HG03354 (cell line): ENCODE measurements at regions not wholly inside any gene's neighbourhood (a gene's known extent, or its start where the extent isn't known, plus 50 kb on each side); places are given as distances from the start of the nearest gene placed in this dataset.

ENCODE experiments used
- ATAC-seq: cut with Tn5 transposase; IDR thresholded peaks from one replicate; pipeline ENCODE4 v1.9.1; 2021; ENCODE audit warnings: mild to moderate bottlenecking; ENCODE audit not compliant: unreplicated experiment, poor library complexity, severe bottlenecking

GRCh38 chr13:34201050-34201913 lies 383.3 kb downstream of the RFC3 start:
- no peak for ATAC-seq

- ATAC-seq = no peak
Measured at GRCh38 chr13:34207334-34207733, 389.4 kb downstream of the RFC3 start.

- ATAC-seq = no peak
Measured at GRCh38 chr13:34207872-34208271, 389.9 kb downstream of the RFC3 start.

GRCh38 chr13:34208336-34208735 lies 390.4 kb downstream of the RFC3 start:
- ATAC-seq = no peak

- ATAC-seq = no peak
Measured at GRCh38 chr13:34210341-34210740, 392.4 kb downstream of the RFC3 start.

GRCh38 chr13:34214686-34215085 lies 396.7 kb downstream of the RFC3 start:
- no peak for ATAC-seq

GRCh38 chr13:34216256-34216655 lies 398.3 kb downstream of the RFC3 start:
- ATAC-seq = no peak

GRCh38 chr13:34217343-34218025 lies 399.5 kb downstream of the RFC3 start:
- ATAC-seq = no peak

GRCh38 chr13:34223984-34224383 lies 406.0 kb downstream of the RFC3 start:
- ATAC-seq = no peak

GRCh38 chr13:34224877-34225276 lies 406.9 kb downstream of the RFC3 start:
- no peak for ATAC-seq

GRCh38 chr13:34230271-34230670 lies 412.3 kb downstream of the RFC3 start:
- ATAC-seq = no peak

GRCh38 chr13:34241332-34241731 lies 423.4 kb downstream of the RFC3 start:
- no peak for ATAC-seq

GRCh38 chr13:34243403-34243802 lies 425.5 kb downstream of the RFC3 start:
- no peak for ATAC-seq

GRCh38 chr13:34246511-34246910 lies 428.6 kb downstream of the RFC3 start:
- no peak for ATAC-seq

GRCh38 chr13:34247596-34247995 lies 429.6 kb downstream of the RFC3 start:
- no peak for ATAC-seq

- no peak for ATAC-seq
Measured at GRCh38 chr13:34249546-34250039, 431.6 kb downstream of the RFC3 start.

GRCh38 chr13:34250151-34250670 lies 432.3 kb downstream of the RFC3 start:
- no peak for ATAC-seq

- ATAC-seq = no peak
Measured at GRCh38 chr13:34254366-34254765, 436.4 kb downstream of the RFC3 start.

GRCh38 chr13:34255711-34256110 lies 437.8 kb downstream of the RFC3 start:
- no peak for ATAC-seq

- no peak for ATAC-seq
Measured at GRCh38 chr13:34256236-34256635, 438.3 kb downstream of the RFC3 start.

GRCh38 chr13:34257966-34258365 lies 440.0 kb downstream of the RFC3 start:
- ATAC-seq = no peak
